WTC11 (cell line): ENCODE measurements at regions not wholly inside any gene's neighbourhood (a gene's known extent, or its start where the extent isn't known, plus 50 kb on each side); places are given as distances from the start of the nearest gene placed in this dataset.

Source experiments
- ATAC-seq: fragments of 200-7000 bp; cut with Tn5 transposase; 2 replicates; pipeline ENCODE4 v1.10.0; 2021; ENCODE audit warnings: mild to moderate bottlenecking, moderate library complexity
- CTCF ChIA-PET: fragments of 300-600 bp; sonication (Branson Sonifier 250); formaldehyde crosslinking; loops from one replicate; lab custom pipeline; 2021; ENCODE audit warnings: antibody characterized with exemption; lab: Charles Lee
- POLR2A ChIA-PET: fragments of 350-600 bp; sonication (Branson Sonifier 250); formaldehyde crosslinking; loops from one replicate; lab custom pipeline; 2021; ENCODE audit warnings: antibody characterized with exemption; lab: Charles Lee
- DNase-seq: peaks from one replicate; pipeline ENCODE4 v3.0.0; 2021; ENCODE audit warnings: low spot score
- H3K27ac Mint-ChIP-seq: 2 replicates; pipeline ENCODE4 v1.8.0; 2021; ENCODE audit warnings: mixed read lengths
- H3K27me3 Mint-ChIP-seq: 2 replicates; pipeline ENCODE4 v1.8.0; 2021; ENCODE audit warnings: low read depth, mild to moderate bottlenecking, moderate library complexity, mixed read lengths
- H3K36me3 Mint-ChIP-seq: 2 replicates; pipeline ENCODE4 v1.8.0; 2021; ENCODE audit warnings: mixed read lengths
- H3K4me1 Mint-ChIP-seq: 2 replicates; pipeline ENCODE4 v1.8.0; 2022; ENCODE audit warnings: mixed read lengths
- H3K4me3 Mint-ChIP-seq: 2 replicates; pipeline ENCODE4 v1.8.0; 2021; ENCODE audit warnings: mild to moderate bottlenecking, moderate library complexity, mixed read lengths
- H3K9me3 Mint-ChIP-seq: 2 replicates; pipeline ENCODE4 v1.8.0; 2021; ENCODE audit warnings: mixed read lengths
- CREM ChIP-seq: sonication (generic); formaldehyde crosslinking; IDR thresholded peaks from 2 replicates; pipeline ENCODE4 v1.8.1; 2022; ENCODE audit warnings: mild to moderate bottlenecking, missing genetic modification reagents, moderate library complexity
- IRF2 ChIP-seq: sonication (generic); formaldehyde crosslinking; IDR thresholded peaks from 2 replicates; pipeline ENCODE4 v1.8.0; 2022; ENCODE audit warnings: low read depth, missing genetic modification reagents, borderline replicate concordance
- RELA ChIP-seq: sonication (generic); formaldehyde crosslinking; IDR thresholded peaks from 2 replicates; pipeline ENCODE4 v1.8.1; 2022; ENCODE audit warnings: missing genetic modification reagents, mild to moderate bottlenecking, borderline replicate concordance
- SMAD3 ChIP-seq: sonication (generic); formaldehyde crosslinking; IDR thresholded peaks from 2 replicates; pipeline ENCODE4 v1.8.0; 2022; ENCODE audit warnings: missing genetic modification reagents, mild to moderate bottlenecking, borderline replicate concordance
- TCF7 ChIP-seq: sonication (generic); formaldehyde crosslinking; IDR thresholded peaks from 2 replicates; pipeline ENCODE4 v1.8.0; 2022; ENCODE audit warnings: mild to moderate bottlenecking, low read depth, missing genetic modification reagents, moderate library complexity
- TEAD1 ChIP-seq: sonication (generic); formaldehyde crosslinking; IDR thresholded peaks from 2 replicates; pipeline ENCODE4 v1.8.0; 2022; ENCODE audit warnings: mild to moderate bottlenecking, missing genetic modification reagents
- ZNF232 ChIP-seq: sonication (generic); formaldehyde crosslinking; IDR thresholded peaks from 2 replicates; pipeline ENCODE4 v1.8.0; 2022; ENCODE audit warnings: mild to moderate bottlenecking, missing genetic modification reagents
- ZNF423 ChIP-seq: fragments of 250-450 bp; sonication (Bioruptor Pico); IDR thresholded peaks from 2 replicates; pipeline ENCODE4 v2.1.2; 2022; ENCODE audit warnings: mild to moderate bottlenecking, moderate library complexity
- TF ChIP-seq, protein P1 (sequence below): sonication (generic); formaldehyde crosslinking; IDR thresholded peaks from 2 replicates; pipeline ENCODE4 v1.8.0; 2023; ENCODE audit warnings: mild to moderate bottlenecking, missing genetic modification reagents
- TF ChIP-seq, protein P2 (sequence below): sonication (generic); formaldehyde crosslinking; IDR thresholded peaks from 2 replicates; pipeline ENCODE4 v1.8.1; 2022; ENCODE audit warnings: mild to moderate bottlenecking, missing genetic modification reagents, moderate library complexity, borderline replicate concordance
- TF ChIP-seq, protein P3 (sequence below): sonication (generic); formaldehyde crosslinking; IDR thresholded peaks from 2 replicates; pipeline ENCODE4 v1.8.0; 2022; ENCODE audit warnings: mild to moderate bottlenecking, missing genetic modification reagents
- TF ChIP-seq, protein P4 (sequence below): sonication (generic); formaldehyde crosslinking; IDR thresholded peaks from 2 replicates; pipeline ENCODE4 v1.8.1; 2022; ENCODE audit warnings: mild to moderate bottlenecking, moderate library complexity, missing genetic modification reagents
- TF ChIP-seq, protein P5 (sequence below): fragments of 250-450 bp; sonication (Bioruptor Pico); IDR thresholded peaks from 2 replicates; pipeline ENCODE4 v1.9.0; 2021; ENCODE audit warnings: moderate library complexity, mild to moderate bottlenecking, inconsistent platforms, borderline replicate concordance
- TF ChIP-seq, protein P6 (sequence below): sonication (generic); formaldehyde crosslinking; IDR thresholded peaks from 2 replicates; pipeline ENCODE4 v1.8.0; 2023; ENCODE audit warnings: missing genetic modification reagents
- TF ChIP-seq, protein P7 (sequence below): sonication (generic); formaldehyde crosslinking; IDR thresholded peaks from 2 replicates; pipeline ENCODE4 v1.8.0; 2023; ENCODE audit warnings: missing genetic modification reagents, mild to moderate bottlenecking, borderline replicate concordance
- TF ChIP-seq, protein P8 (sequence below): sonication (generic); formaldehyde crosslinking; IDR thresholded peaks from 2 replicates; pipeline ENCODE4 v1.8.1; 2023; ENCODE audit warnings: mild to moderate bottlenecking, missing genetic modification reagents

DNA sequence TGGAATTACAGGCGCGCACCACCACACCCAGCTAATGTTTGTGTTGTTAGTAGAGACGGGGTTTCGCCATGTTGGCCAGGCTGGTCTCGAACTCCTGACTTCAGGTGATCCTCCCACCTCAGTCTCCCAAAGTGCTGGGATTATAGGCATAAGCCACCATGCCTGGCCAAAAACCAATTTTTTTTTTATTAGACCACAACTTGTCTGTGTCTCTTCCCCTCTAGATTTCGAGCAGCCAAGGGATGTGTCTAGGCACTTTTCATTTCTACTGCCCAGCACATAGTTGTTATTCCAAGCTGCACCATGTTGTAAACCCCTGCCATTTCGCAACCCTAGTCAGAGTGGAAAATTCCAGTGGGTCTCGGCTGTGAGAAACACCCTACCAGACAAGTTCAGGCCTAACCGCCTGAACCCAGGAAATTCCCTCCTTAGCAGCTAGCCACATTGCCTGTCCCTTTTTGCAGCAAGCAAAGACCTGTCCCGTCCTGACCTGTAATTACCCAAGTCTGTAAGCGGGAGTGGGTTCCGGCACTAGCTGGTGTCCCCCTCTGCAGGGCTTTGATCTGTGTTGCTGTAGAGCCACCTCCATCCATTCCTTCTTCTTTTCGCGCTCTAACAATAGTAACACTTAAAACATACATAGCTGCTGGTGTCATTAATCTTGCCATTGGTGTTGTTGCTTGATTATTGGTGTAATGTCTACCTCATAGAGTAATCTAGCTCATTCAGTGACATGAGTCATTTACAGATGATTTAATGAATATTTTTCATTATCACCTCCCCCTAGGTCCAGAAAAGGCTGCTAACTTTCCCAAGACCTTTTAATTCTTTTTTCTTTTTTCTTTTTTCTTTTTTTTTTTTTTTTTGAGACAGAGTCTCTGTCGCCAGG lies 77.3 kb upstream of the ATF7IP2 start:
- CTCF ChIA-PET, result interaction anchor here (0.6 to 0.7 kb wide), 3 partner anchors 67 to 1170 kb away, joined by 3 to 4 read pairs (median 3); no protein-coding TSS in a partner anchor
- TF ChIP-seq, protein P1, sequence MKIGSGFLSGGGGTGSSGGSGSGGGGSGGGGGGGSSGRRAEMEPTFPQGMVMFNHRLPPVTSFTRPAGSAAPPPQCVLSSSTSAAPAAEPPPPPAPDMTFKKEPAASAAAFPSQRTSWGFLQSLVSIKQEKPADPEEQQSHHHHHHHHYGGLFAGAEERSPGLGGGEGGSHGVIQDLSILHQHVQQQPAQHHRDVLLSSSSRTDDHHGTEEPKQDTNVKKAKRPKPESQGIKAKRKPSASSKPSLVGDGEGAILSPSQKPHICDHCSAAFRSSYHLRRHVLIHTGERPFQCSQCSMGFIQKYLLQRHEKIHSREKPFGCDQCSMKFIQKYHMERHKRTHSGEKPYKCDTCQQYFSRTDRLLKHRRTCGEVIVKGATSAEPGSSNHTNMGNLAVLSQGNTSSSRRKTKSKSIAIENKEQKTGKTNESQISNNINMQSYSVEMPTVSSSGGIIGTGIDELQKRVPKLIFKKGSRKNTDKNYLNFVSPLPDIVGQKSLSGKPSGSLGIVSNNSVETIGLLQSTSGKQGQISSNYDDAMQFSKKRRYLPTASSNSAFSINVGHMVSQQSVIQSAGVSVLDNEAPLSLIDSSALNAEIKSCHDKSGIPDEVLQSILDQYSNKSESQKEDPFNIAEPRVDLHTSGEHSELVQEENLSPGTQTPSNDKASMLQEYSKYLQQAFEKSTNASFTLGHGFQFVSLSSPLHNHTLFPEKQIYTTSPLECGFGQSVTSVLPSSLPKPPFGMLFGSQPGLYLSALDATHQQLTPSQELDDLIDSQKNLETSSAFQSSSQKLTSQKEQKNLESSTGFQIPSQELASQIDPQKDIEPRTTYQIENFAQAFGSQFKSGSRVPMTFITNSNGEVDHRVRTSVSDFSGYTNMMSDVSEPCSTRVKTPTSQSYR (CRISPR knock-in tag), result no peak
- TF ChIP-seq, protein P2, sequence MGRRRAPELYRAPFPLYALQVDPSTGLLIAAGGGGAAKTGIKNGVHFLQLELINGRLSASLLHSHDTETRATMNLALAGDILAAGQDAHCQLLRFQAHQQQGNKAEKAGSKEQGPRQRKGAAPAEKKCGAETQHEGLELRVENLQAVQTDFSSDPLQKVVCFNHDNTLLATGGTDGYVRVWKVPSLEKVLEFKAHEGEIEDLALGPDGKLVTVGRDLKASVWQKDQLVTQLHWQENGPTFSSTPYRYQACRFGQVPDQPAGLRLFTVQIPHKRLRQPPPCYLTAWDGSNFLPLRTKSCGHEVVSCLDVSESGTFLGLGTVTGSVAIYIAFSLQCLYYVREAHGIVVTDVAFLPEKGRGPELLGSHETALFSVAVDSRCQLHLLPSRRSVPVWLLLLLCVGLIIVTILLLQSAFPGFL (CRISPR knock-in tag), result no peak
- TF ChIP-seq, protein P3, sequence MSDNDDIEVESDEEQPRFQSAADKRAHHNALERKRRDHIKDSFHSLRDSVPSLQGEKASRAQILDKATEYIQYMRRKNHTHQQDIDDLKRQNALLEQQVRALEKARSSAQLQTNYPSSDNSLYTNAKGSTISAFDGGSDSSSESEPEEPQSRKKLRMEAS, result no peak
- TF ChIP-seq TCF7 (CRISPR knock-in tag), result no peak
- no peak for TF ChIP-seq ZNF423
- TF ChIP-seq ZNF232 (CRISPR knock-in tag), result no peak
- TF ChIP-seq, protein P4, sequence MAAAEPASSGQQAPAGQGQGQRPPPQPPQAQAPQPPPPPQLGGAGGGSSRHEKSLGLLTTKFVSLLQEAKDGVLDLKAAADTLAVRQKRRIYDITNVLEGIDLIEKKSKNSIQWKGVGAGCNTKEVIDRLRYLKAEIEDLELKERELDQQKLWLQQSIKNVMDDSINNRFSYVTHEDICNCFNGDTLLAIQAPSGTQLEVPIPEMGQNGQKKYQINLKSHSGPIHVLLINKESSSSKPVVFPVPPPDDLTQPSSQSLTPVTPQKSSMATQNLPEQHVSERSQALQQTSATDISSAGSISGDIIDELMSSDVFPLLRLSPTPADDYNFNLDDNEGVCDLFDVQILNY (CRISPR knock-in tag), result no peak
- TF ChIP-seq, protein P5, sequence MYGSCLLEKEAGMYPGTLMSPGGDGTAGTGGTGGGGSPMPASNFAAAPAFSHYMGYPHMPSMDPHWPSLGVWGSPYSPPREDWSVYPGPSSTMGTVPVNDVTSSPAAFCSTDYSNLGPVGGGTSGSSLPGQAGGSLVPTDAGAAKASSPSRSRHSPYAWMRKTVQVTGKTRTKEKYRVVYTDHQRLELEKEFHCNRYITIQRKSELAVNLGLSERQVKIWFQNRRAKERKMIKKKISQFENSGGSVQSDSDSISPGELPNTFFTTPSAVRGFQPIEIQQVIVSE (CRISPR knock-in tag), result no peak
- TF ChIP-seq IRF2 (CRISPR knock-in tag), result no peak
- TF ChIP-seq, protein P6, sequence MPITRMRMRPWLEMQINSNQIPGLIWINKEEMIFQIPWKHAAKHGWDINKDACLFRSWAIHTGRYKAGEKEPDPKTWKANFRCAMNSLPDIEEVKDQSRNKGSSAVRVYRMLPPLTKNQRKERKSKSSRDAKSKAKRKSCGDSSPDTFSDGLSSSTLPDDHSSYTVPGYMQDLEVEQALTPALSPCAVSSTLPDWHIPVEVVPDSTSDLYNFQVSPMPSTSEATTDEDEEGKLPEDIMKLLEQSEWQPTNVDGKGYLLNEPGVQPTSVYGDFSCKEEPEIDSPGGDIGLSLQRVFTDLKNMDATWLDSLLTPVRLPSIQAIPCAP, result no peak
- TF ChIP-seq RELA, result no peak
- no peak for TF ChIP-seq CREM
- TF ChIP-seq SMAD3, result no peak
- no peak for DNase-seq
- Mint-ChIP-seq H3K4me3 (no peak overlapping the region), H3K27ac (no peak overlapping the region), H3K27me3 (no peaks in the 10 kb centered on the region), H3K36me3 (no peaks in the 10 kb centered on the region), H3K4me1 (no peaks in the 10 kb centered on the region), H3K9me3 (no peaks in the 10 kb centered on the region)
- POLR2A ChIA-PET, result interaction anchor here (0.6 to 0.7 kb wide), 2 partner anchors 101 to 144 kb away, joined by 3 to 6 read pairs; no protein-coding TSS in a partner anchor
- ATAC-seq, result no peak

DNA sequence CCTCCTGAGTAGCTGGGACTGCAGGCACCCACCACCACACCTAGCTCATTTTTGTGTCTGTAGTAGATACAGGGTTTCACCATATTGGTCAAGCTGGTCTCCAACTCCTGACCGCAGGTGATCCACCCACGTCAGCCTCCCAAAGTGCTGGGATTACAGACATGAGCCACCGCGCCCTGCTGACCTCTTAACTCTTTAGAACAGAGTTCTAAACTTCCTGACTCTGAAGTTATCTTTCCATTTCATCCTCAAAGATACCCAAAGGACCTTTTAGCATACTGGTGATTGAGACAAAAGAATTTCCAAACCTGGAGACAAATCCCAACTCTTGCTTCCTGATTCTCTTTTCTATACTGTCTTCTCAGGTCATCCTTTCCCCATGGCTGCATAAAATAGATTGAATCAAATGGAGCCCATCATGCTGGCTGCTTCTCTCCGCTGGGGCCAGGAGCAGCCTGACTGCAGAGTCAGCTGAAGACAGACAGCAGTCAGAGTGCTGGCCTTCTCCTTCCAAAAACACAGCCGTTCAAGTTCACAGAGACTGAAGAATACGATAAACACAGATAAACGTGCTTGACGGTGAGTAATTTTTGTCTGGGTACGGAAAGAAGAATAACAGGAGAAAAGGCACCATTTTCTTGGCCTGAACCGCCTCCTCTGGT lies 76.5 kb upstream of the ATF7IP2 start:
- TF ChIP-seq, protein P7, sequence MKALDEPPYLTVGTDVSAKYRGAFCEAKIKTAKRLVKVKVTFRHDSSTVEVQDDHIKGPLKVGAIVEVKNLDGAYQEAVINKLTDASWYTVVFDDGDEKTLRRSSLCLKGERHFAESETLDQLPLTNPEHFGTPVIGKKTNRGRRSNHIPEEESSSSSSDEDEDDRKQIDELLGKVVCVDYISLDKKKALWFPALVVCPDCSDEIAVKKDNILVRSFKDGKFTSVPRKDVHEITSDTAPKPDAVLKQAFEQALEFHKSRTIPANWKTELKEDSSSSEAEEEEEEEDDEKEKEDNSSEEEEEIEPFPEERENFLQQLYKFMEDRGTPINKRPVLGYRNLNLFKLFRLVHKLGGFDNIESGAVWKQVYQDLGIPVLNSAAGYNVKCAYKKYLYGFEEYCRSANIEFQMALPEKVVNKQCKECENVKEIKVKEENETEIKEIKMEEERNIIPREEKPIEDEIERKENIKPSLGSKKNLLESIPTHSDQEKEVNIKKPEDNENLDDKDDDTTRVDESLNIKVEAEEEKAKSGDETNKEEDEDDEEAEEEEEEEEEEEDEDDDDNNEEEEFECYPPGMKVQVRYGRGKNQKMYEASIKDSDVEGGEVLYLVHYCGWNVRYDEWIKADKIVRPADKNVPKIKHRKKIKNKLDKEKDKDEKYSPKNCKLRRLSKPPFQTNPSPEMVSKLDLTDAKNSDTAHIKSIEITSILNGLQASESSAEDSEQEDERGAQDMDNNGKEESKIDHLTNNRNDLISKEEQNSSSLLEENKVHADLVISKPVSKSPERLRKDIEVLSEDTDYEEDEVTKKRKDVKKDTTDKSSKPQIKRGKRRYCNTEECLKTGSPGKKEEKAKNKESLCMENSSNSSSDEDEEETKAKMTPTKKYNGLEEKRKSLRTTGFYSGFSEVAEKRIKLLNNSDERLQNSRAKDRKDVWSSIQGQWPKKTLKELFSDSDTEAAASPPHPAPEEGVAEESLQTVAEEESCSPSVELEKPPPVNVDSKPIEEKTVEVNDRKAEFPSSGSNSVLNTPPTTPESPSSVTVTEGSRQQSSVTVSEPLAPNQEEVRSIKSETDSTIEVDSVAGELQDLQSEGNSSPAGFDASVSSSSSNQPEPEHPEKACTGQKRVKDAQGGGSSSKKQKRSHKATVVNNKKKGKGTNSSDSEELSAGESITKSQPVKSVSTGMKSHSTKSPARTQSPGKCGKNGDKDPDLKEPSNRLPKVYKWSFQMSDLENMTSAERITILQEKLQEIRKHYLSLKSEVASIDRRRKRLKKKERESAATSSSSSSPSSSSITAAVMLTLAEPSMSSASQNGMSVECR (CRISPR knock-in tag), result no peak
- TF ChIP-seq TEAD1 (CRISPR knock-in tag), result no peak
- TF ChIP-seq, protein P8, sequence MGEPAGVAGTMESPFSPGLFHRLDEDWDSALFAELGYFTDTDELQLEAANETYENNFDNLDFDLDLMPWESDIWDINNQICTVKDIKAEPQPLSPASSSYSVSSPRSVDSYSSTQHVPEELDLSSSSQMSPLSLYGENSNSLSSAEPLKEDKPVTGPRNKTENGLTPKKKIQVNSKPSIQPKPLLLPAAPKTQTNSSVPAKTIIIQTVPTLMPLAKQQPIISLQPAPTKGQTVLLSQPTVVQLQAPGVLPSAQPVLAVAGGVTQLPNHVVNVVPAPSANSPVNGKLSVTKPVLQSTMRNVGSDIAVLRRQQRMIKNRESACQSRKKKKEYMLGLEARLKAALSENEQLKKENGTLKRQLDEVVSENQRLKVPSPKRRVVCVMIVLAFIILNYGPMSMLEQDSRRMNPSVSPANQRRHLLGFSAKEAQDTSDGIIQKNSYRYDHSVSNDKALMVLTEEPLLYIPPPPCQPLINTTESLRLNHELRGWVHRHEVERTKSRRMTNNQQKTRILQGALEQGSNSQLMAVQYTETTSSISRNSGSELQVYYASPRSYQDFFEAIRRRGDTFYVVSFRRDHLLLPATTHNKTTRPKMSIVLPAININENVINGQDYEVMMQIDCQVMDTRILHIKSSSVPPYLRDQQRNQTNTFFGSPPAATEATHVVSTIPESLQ (CRISPR knock-in tag), result no peak
- Mint-ChIP-seq H3K9me3 (no peaks in the 10 kb centered on the region), H3K4me3 (no peak overlapping the region), H3K27me3 (no peaks in the 10 kb centered on the region), H3K36me3 (no peaks in the 10 kb centered on the region), H3K27ac (no peak overlapping the region), H3K4me1 (no peaks in the 10 kb centered on the region)
- CTCF ChIA-PET, result no interaction called here
- DNase-seq (no peak), ATAC-seq (no peak)
- POLR2A ChIA-PET, result no interaction called here
